Gastrocnemius medialis (tissue), 4 donors: ENCODE measurements at regions not wholly inside any gene's neighbourhood (a gene's known extent, or its start where the extent isn't known, plus 50 kb on each side); places are given as distances from the start of the nearest gene placed in this dataset.

Source experiments
- POLR2A ChIP-seq, 2 donors: fragments of 450-650 bp; IDR thresholded peaks; one replicate each; pipeline ENCODE4 v1.6.1; 2017; ENCODE audit warnings: antibody characterized with exemption in 2 of 2, mild to moderate bottlenecking in 2 of 2, moderate library complexity in 2 of 2
- TF ChIP-seq, protein P1 (sequence below), 5 experiments: fragments of 450-650 bp in 3 of 5; fragments of 200-600 bp in 2 of 5; sonication (generic) in 2 of 5; IDR thresholded peaks in 4 of 5; conservative IDR thresholded peaks in 1 of 5; 1 replicate in 4 of 5; 2 replicates in 1 of 5; pipeline ENCODE4 v1.5.1; 2016 to 2019; ENCODE audit warnings: antibody characterized with exemption in 5 of 5, mild to moderate bottlenecking in 3 of 5, moderate library complexity in 3 of 5

- no peak for TF ChIP-seq POLR2A (IDR thresholded peaks at IDR 0.05)
- TF ChIP-seq, protein P1, sequence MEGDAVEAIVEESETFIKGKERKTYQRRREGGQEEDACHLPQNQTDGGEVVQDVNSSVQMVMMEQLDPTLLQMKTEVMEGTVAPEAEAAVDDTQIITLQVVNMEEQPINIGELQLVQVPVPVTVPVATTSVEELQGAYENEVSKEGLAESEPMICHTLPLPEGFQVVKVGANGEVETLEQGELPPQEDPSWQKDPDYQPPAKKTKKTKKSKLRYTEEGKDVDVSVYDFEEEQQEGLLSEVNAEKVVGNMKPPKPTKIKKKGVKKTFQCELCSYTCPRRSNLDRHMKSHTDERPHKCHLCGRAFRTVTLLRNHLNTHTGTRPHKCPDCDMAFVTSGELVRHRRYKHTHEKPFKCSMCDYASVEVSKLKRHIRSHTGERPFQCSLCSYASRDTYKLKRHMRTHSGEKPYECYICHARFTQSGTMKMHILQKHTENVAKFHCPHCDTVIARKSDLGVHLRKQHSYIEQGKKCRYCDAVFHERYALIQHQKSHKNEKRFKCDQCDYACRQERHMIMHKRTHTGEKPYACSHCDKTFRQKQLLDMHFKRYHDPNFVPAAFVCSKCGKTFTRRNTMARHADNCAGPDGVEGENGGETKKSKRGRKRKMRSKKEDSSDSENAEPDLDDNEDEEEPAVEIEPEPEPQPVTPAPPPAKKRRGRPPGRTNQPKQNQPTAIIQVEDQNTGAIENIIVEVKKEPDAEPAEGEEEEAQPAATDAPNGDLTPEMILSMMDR (IDR thresholded peaks at IDR 0.05 in 4 of 5, conservative IDR thresholded peaks at IDR 0.05 in 1 of 5), result no peak
Measured at GRCh38 chr2:4507661-4508060, 804.3 kb downstream of the DCDC2C start.
